Endothelial cell (in vitro differentiated cells): ENCODE measurements at regions not wholly inside any gene's neighbourhood (a gene's known extent, or its start where the extent isn't known, plus 50 kb on each side); places are given as distances from the start of the nearest gene placed in this dataset.

Source experiments
- DNase-seq: peaks from one replicate; pipeline ENCODE4 v3.0.0; 2021; ENCODE audit warnings: low spot score
- H3K27ac Mint-ChIP-seq: one replicate; pipeline ENCODE4 v1.8.0; 2021; ENCODE audit warnings: mixed read lengths, inconsistent platforms; ENCODE audit not compliant: unreplicated experiment
- H3K27me3 Mint-ChIP-seq: one replicate; pipeline ENCODE4 v1.8.0; 2021; ENCODE audit warnings: mild to moderate bottlenecking, moderate library complexity, mixed read lengths, inconsistent platforms; ENCODE audit not compliant: unreplicated experiment
- H3K36me3 Mint-ChIP-seq: one replicate; pipeline ENCODE4 v1.8.0; 2021; ENCODE audit warnings: mild to moderate bottlenecking, low read depth, mixed read lengths, inconsistent platforms; ENCODE audit not compliant: unreplicated experiment
- H3K4me1 Mint-ChIP-seq: one replicate; pipeline ENCODE4 v1.8.0; 2021; ENCODE audit warnings: mild to moderate bottlenecking, mixed read lengths, inconsistent platforms; ENCODE audit not compliant: unreplicated experiment
- H3K4me3 Mint-ChIP-seq: one replicate; pipeline ENCODE4 v1.8.0; 2021; ENCODE audit warnings: mild to moderate bottlenecking, mixed read lengths, inconsistent platforms; ENCODE audit not compliant: unreplicated experiment
- H3K9me3 Mint-ChIP-seq: one replicate; pipeline ENCODE4 v1.8.0; 2021; ENCODE audit warnings: mixed read lengths, inconsistent platforms; ENCODE audit not compliant: unreplicated experiment
- CTCF ChIP-seq: fragments of 200-600 bp; sonication (generic); IDR thresholded peaks from one replicate; pipeline ENCODE4 v1.5.0; 2021; ENCODE audit warnings: antibody characterized with exemption; ENCODE audit not compliant: unreplicated experiment

- H3K27me3 Mint-ChIP-seq = peaks cover 2% of the 10 kb centered on the region
- H3K27ac Mint-ChIP-seq = no peak overlapping the region
- no peak for TF ChIP-seq CTCF
- H3K9me3 Mint-ChIP-seq = no peaks in the 10 kb centered on the region
- H3K4me3 Mint-ChIP-seq = no peak overlapping the region
- H3K4me1 Mint-ChIP-seq = peaks cover 13% of the 10 kb centered on the region
- no peak for DNase-seq
- no peaks in the 10 kb centered on the region for H3K36me3 Mint-ChIP-seq
Observed at GRCh38 chr13:106635616-106636015, 67.7 kb upstream of the ARGLU1 start.

- DNase-seq = no peak
- Mint-ChIP-seq H3K27me3 (peaks cover 2% of the 10 kb centered on the region), H3K36me3 (no peaks in the 10 kb centered on the region), H3K4me3 (no peak overlapping the region), H3K27ac (no peak overlapping the region), H3K9me3 (no peaks in the 10 kb centered on the region), H3K4me1 (peaks cover 20% of the 10 kb centered on the region)
- no peak for TF ChIP-seq CTCF
Observed at GRCh38 chr13:106633321-106633720, 65.4 kb upstream of the ARGLU1 start.

- Mint-ChIP-seq H3K27me3 (no peaks in the 10 kb centered on the region), H3K4me1 (peaks cover 30% of the 10 kb centered on the region), H3K4me3 (no peak overlapping the region), H3K9me3 (no peaks in the 10 kb centered on the region), H3K27ac (peak overlapping the region; percentile 15), H3K36me3 (no peaks in the 10 kb centered on the region)
- no peak for DNase-seq
- TF ChIP-seq CTCF = no peak
Observed at GRCh38 chr13:106630650-106631049, 62.7 kb upstream of the ARGLU1 start.

- Mint-ChIP-seq H3K9me3 (no peaks in the 10 kb centered on the region), H3K4me1 (peaks cover 30% of the 10 kb centered on the region), H3K36me3 (no peaks in the 10 kb centered on the region), H3K27ac (no peak overlapping the region), H3K4me3 (no peak overlapping the region), H3K27me3 (no peaks in the 10 kb centered on the region)
- DNase-seq = no peak
- TF ChIP-seq CTCF = no peak
Observed at GRCh38 chr13:106630162-106630561, 62.2 kb upstream of the ARGLU1 start.

GRCh38 chr13:106628936-106629659 is 61.2 kb upstream of the ARGLU1 start:
- no peak for TF ChIP-seq CTCF

More at GRCh38 chr13:106628936-106629659, 61.2 kb upstream of the ARGLU1 start:
- Mint-ChIP-seq H3K27ac (no peak overlapping the region), H3K27me3 (no peaks in the 10 kb centered on the region), H3K4me1 (peaks cover 27% of the 10 kb centered on the region), H3K4me3 (no peak overlapping the region), H3K9me3 (no peaks in the 10 kb centered on the region), H3K36me3 (no peaks in the 10 kb centered on the region)
- no peak for DNase-seq
